ENCODE measurements at regions not wholly inside any gene's neighbourhood (a gene's known extent, or its start where the extent isn't known, plus 50 kb on each side); places are given as distances from the start of the nearest gene placed in this dataset.

GRCh38 chr20:16929756-16930155 is 181.6 kb downstream of the OTOR start:
- no peak overlapping the region for H3K4me2 ChIP-seq (ENCODE audit: low read depth, low read length, poor library complexity, severe bottlenecking)
- H4K20me1 ChIP-seq (ENCODE audit: low read depth, low read length): no peaks in the 10 kb centered on the region
- no peaks in the 10 kb centered on the region for H3K9me2 ChIP-seq (replicated peaks; ENCODE audit: insufficient read depth, low read length)
- H3K36me3 ChIP-seq (ENCODE audit: low read length): no peaks in the 10 kb centered on the region
- no peak overlapping the region for H3K9ac ChIP-seq (ENCODE audit: low read length)
- H2AFZ ChIP-seq (ENCODE audit: low read depth, low read length, severe bottlenecking): no peak overlapping the region
- no peaks in the 10 kb centered on the region for H3K79me2 ChIP-seq (ENCODE audit: insufficient read depth, low read length)
- H3K4me3 ChIP-seq (ENCODE audit: insufficient read depth, low read length, poor library complexity, severe bottlenecking): no peak overlapping the region
- no peaks in the 10 kb centered on the region for H3K9me3 ChIP-seq (ENCODE audit: insufficient read depth, low read length)
- no peak overlapping the region for H3K27ac ChIP-seq (ENCODE audit: low read depth, low read length)
- TF ChIP-seq EZH2phosphoT487 (conservative IDR thresholded peaks at IDR 0.05; ENCODE audit: low read length): no peak
- H3K27me3 ChIP-seq (ENCODE audit: low read length): no peaks in the 10 kb centered on the region
- no peaks in the 10 kb centered on the region for H3F3A ChIP-seq (ENCODE audit: insufficient read depth)

GRCh38 chr20:16930656-16931055 is 182.5 kb downstream of the OTOR start:
- Histone ChIP-seq H3K9me3 (ENCODE audit: insufficient read depth, low read length) (no peaks in the 10 kb centered on the region), H3K9ac (ENCODE audit: low read length) (no peak overlapping the region), H3K9me2 (replicated peaks; ENCODE audit: insufficient read depth, low read length) (no peaks in the 10 kb centered on the region), H3K36me3 (ENCODE audit: low read length) (no peaks in the 10 kb centered on the region), H3K27ac (ENCODE audit: low read depth, low read length) (no peak overlapping the region), H3K4me2 (ENCODE audit: low read depth, low read length, poor library complexity, severe bottlenecking) (no peak overlapping the region), H3K4me3 (ENCODE audit: insufficient read depth, low read length, poor library complexity, severe bottlenecking) (no peak overlapping the region), H4K20me1 (ENCODE audit: low read depth, low read length) (no peaks in the 10 kb centered on the region), H3K79me2 (ENCODE audit: insufficient read depth, low read length) (no peaks in the 10 kb centered on the region), H2AFZ (ENCODE audit: low read depth, low read length, severe bottlenecking) (no peak overlapping the region), H3K27me3 (ENCODE audit: low read length) (no peaks in the 10 kb centered on the region), H3F3A (ENCODE audit: insufficient read depth) (no peaks in the 10 kb centered on the region)
- TF ChIP-seq CTCF (IDR thresholded peaks at IDR 0.05; ENCODE audit: insufficient read depth, low read length, poor library complexity, severe bottlenecking) (no peak), EZH2phosphoT487 (conservative IDR thresholded peaks at IDR 0.05; ENCODE audit: low read length) (no peak)

- Histone ChIP-seq H3K79me2 (ENCODE audit: insufficient read depth, low read length) (no peaks in the 10 kb centered on the region), H3K4me3 (ENCODE audit: insufficient read depth, low read length, poor library complexity, severe bottlenecking) (no peak overlapping the region), H3K4me2 (ENCODE audit: low read depth, low read length, poor library complexity, severe bottlenecking) (no peak overlapping the region), H3K9me2 (replicated peaks; ENCODE audit: insufficient read depth, low read length) (no peaks in the 10 kb centered on the region), H3K27ac (ENCODE audit: low read depth, low read length) (no peak overlapping the region), H3K9me3 (ENCODE audit: insufficient read depth, low read length) (no peaks in the 10 kb centered on the region), H3F3A (ENCODE audit: insufficient read depth) (no peaks in the 10 kb centered on the region), H3K9ac (ENCODE audit: low read length) (no peak overlapping the region), H4K20me1 (ENCODE audit: low read depth, low read length) (no peaks in the 10 kb centered on the region), H3K27me3 (ENCODE audit: low read length) (no peaks in the 10 kb centered on the region), H2AFZ (ENCODE audit: low read depth, low read length, severe bottlenecking) (no peak overlapping the region), H3K36me3 (ENCODE audit: low read length) (no peaks in the 10 kb centered on the region)
- TF ChIP-seq EZH2phosphoT487 (conservative IDR thresholded peaks at IDR 0.05; ENCODE audit: low read length) (no peak), CTCF (IDR thresholded peaks at IDR 0.05; ENCODE audit: insufficient read depth, low read length, poor library complexity, severe bottlenecking) (no peak)
These were observed 190.9 kb downstream of the OTOR start for GRCh38 chr20:16939051-16939450.

- Histone ChIP-seq H3K79me2 (ENCODE audit: insufficient read depth, low read length) (no peaks in the 10 kb centered on the region), H3K4me2 (ENCODE audit: low read depth, low read length, poor library complexity, severe bottlenecking) (no peak overlapping the region), H3K9ac (ENCODE audit: low read length) (no peak overlapping the region), H4K20me1 (ENCODE audit: low read depth, low read length) (no peaks in the 10 kb centered on the region), H3K27ac (ENCODE audit: low read depth, low read length) (no peak overlapping the region), H2AFZ (ENCODE audit: low read depth, low read length, severe bottlenecking) (no peak overlapping the region), H3K9me2 (replicated peaks; ENCODE audit: insufficient read depth, low read length) (no peaks in the 10 kb centered on the region), H3K36me3 (ENCODE audit: low read length) (no peaks in the 10 kb centered on the region), H3K9me3 (ENCODE audit: insufficient read depth, low read length) (no peaks in the 10 kb centered on the region), H3F3A (ENCODE audit: insufficient read depth) (no peaks in the 10 kb centered on the region), H3K27me3 (ENCODE audit: low read length) (no peaks in the 10 kb centered on the region), H3K4me3 (ENCODE audit: insufficient read depth, low read length, poor library complexity, severe bottlenecking) (no peak overlapping the region)
- TF ChIP-seq CTCF (IDR thresholded peaks at IDR 0.05; ENCODE audit: insufficient read depth, low read length, poor library complexity, severe bottlenecking) (no peak), EZH2phosphoT487 (conservative IDR thresholded peaks at IDR 0.05; ENCODE audit: low read length) (no peak)
These were observed 192.5 kb downstream of the OTOR start for GRCh38 chr20:16940701-16941100.

All from SU-DHL-6 (cell line).